PC-3 (cell line): ENCODE measurements at regions not wholly inside any gene's neighbourhood (a gene's known extent, or its start where the extent isn't known, plus 50 kb on each side); places are given as distances from the start of the nearest gene placed in this dataset.

Experiments
- ATAC-seq: fragments of 200-7000 bp; cut with Tn5 transposase; 2 replicates; pipeline ENCODE4 v1.9.1; 2020; ENCODE audit warnings: mild to moderate bottlenecking, moderate library complexity
- BruUV-seq: library from RNA; stranded (reverse); fragments of 400-500 nt; replicated peaks from 2 replicates; lab custom pipeline; 2021; lab: Mats Ljungman, UMichigan
- CTCF ChIA-PET: fragments of 300-600 bp; sonication (Branson Sonifier 250); formaldehyde crosslinking; loops from one replicate; lab custom pipeline; 2022; ENCODE audit warnings: antibody characterized with exemption; lab: Charles Lee
- POLR2A ChIA-PET: fragments of 300-600 bp; sonication (Branson Sonifier 250); formaldehyde crosslinking; loops from one replicate; lab custom pipeline; 2022; ENCODE audit warnings: antibody characterized with exemption; ENCODE audit not compliant: unreplicated experiment; lab: Charles Lee
- DNase-seq: peaks from one replicate; pipeline ENCODE4 v3.0.0-alpha.2; 2015
- H2AFZ ChIP-seq: fragments of 300-600 bp; sonication (generic); 2 replicates; pipeline ENCODE4 v1.6.0; 2016; ENCODE audit warnings: antibody characterized with exemption, low read length
- H3F3A ChIP-seq: fragments of 300-600 bp; sonication (generic); one replicate; pipeline ENCODE4 v1.6.0; 2017; ENCODE audit warnings: antibody characterized with exemption, low read length, control low read depth, mild to moderate bottlenecking; ENCODE audit not compliant: unreplicated experiment
- H3K27ac ChIP-seq: fragments of 300-600 bp; sonication (generic); 2 replicates; pipeline ENCODE4 v1.5.1; 2016; ENCODE audit warnings: mild to moderate bottlenecking, low read length
- H3K27me3 ChIP-seq: fragments of 300-600 bp; sonication (generic); 2 replicates; pipeline ENCODE4 v1.6.1; 2016; ENCODE audit warnings: low read length, mixed read lengths
- H3K36me3 ChIP-seq: fragments of 300-600 bp; sonication (generic); 2 replicates; pipeline ENCODE4 v1.6.1; 2016; ENCODE audit warnings: low read depth, mixed run types, low read length, mixed read lengths
- H3K4me1 ChIP-seq: fragments of 300-600 bp; sonication (generic); 2 replicates; pipeline ENCODE4 v1.5.1; 2016; ENCODE audit warnings: low read length; ENCODE audit not compliant: insufficient read depth
- H3K4me2 ChIP-seq: fragments of 300-600 bp; sonication (generic); 2 replicates; pipeline ENCODE4 v1.6.0; 2016; ENCODE audit warnings: low read length
- H3K4me3 ChIP-seq: fragments of 300-600 bp; sonication (generic); 2 replicates; pipeline ENCODE4 v1.5.1; 2016; ENCODE audit warnings: mild to moderate bottlenecking, low read length, mixed read lengths
- H3K79me2 ChIP-seq: fragments of 300-600 bp; sonication (generic); 2 replicates; pipeline ENCODE4 v1.6.1; 2017; ENCODE audit warnings: low read length, mixed read lengths
- H3K9ac ChIP-seq: fragments of 300-600 bp; sonication (generic); 2 replicates; pipeline ENCODE4 v1.6.0; 2016; ENCODE audit warnings: mild to moderate bottlenecking, low read length
- H3K9me2 ChIP-seq: fragments of 300-600 bp; sonication (generic); replicated peaks from 2 replicates; pipeline ENCODE4 v1.6.1; 2016; ENCODE audit warnings: mixed run types, low read length, mixed read lengths
- H3K9me3 ChIP-seq: fragments of 300-600 bp; sonication (generic); 2 replicates; pipeline ENCODE4 v1.6.1; 2016; ENCODE audit warnings: low read length, mixed read lengths
- H4K20me1 ChIP-seq: fragments of 300-600 bp; sonication (generic); 2 replicates; pipeline ENCODE4 v1.6.1; 2016; ENCODE audit warnings: low read length, mixed read lengths
- CTCF ChIP-seq: fragments of 300-600 bp; sonication (generic); conservative IDR thresholded peaks from 2 replicates; pipeline ENCODE4 v1.5.1; 2017; ENCODE audit warnings: antibody characterized with exemption, low read depth, mild to moderate bottlenecking, low read length
- EZH2 ChIP-seq: fragments of 300-600 bp; sonication (generic); IDR thresholded peaks from one replicate; pipeline ENCODE4 v1.6.1; 2017; ENCODE audit warnings: antibody characterized with exemption, mild to moderate bottlenecking, low read length; ENCODE audit not compliant: unreplicated experiment
- EZH2phosphoT487 ChIP-seq: fragments of 300-600 bp; sonication (generic); IDR thresholded peaks from 2 replicates; pipeline ENCODE4 v1.6.1; 2018; ENCODE audit warnings: mild to moderate bottlenecking, antibody characterized with exemption, low read length, borderline replicate concordance
- intact Hi-C: fragments of 100-400 bp; cut with micrococcal nuclease; formaldehyde crosslinking; loops from 2 replicates; pipeline ENCODE4 v1.9.0; 2023

GRCh38 chr3:145639875-145640274, 521.1 kb downstream of the PLOD2 start:
- Histone ChIP-seq H3K4me1 (no peaks in the 10 kb centered on the region), H3K36me3 (no peaks in the 10 kb centered on the region), H3K9me2 (no peaks in the 10 kb centered on the region), H4K20me1 (no peaks in the 10 kb centered on the region), H3F3A (no peaks in the 10 kb centered on the region), H3K4me2 (no peak overlapping the region), H3K9ac (no peak overlapping the region), H3K27ac (no peak overlapping the region), H3K79me2 (no peaks in the 10 kb centered on the region), H3K9me3 (no peaks in the 10 kb centered on the region), H2AFZ (no peak overlapping the region), H3K4me3 (no peak overlapping the region), H3K27me3 (no peaks in the 10 kb centered on the region)
- ChIA-PET POLR2A (no interaction called here), CTCF (no interaction called here)
- DNase-seq = no peak
- ATAC-seq = no peak
- no peak for TF ChIP-seq CTCF
- TF ChIP-seq EZH2 = no peak
- no peak for TF ChIP-seq EZH2phosphoT487
- intact Hi-C loops = no loop called here
- no TSS peak for BruUV-seq

- no peaks in the 10 kb centered on the region for H3K27me3 ChIP-seq
- H2AFZ ChIP-seq = no peak overlapping the region
- BruUV-seq = no TSS peak
- ChIA-PET POLR2A (no interaction called here), CTCF (no interaction called here)
- H3F3A ChIP-seq = no peaks in the 10 kb centered on the region
- no peak overlapping the region for H3K4me2 ChIP-seq
- no peaks in the 10 kb centered on the region for H3K4me1 ChIP-seq
- intact Hi-C loops = no loop called here
- no peaks in the 10 kb centered on the region for H3K9me3 ChIP-seq
- TF ChIP-seq EZH2phosphoT487 = no peak
- TF ChIP-seq CTCF = no peak
- no peak for TF ChIP-seq EZH2
- no peak overlapping the region for H3K4me3 ChIP-seq
- H3K36me3 ChIP-seq = no peaks in the 10 kb centered on the region
- no peaks in the 10 kb centered on the region for H3K9me2 ChIP-seq
- no peaks in the 10 kb centered on the region for H4K20me1 ChIP-seq
- no peak overlapping the region for H3K9ac ChIP-seq
- H3K27ac ChIP-seq = no peak overlapping the region
- DNase-seq = no peak
- H3K79me2 ChIP-seq = no peaks in the 10 kb centered on the region
- no peak for ATAC-seq
These were observed 512.6 kb downstream of the PLOD2 start for GRCh38 chr3:145648396-145648795.

GRCh38 chr3:145649368-145649887, 511.6 kb downstream of the PLOD2 start:
- Histone ChIP-seq H3K9me2 (no peaks in the 10 kb centered on the region), H2AFZ (no peak overlapping the region)

More at GRCh38 chr3:145649368-145649887, 511.6 kb downstream of the PLOD2 start:
- no peak overlapping the region for H3K9ac ChIP-seq
- intact Hi-C loops = no loop called here
- H3K27ac ChIP-seq = no peak overlapping the region
- H3K4me2 ChIP-seq = no peak overlapping the region
- no peaks in the 10 kb centered on the region for H4K20me1 ChIP-seq
- no peaks in the 10 kb centered on the region for H3K9me3 ChIP-seq
- no peaks in the 10 kb centered on the region for H3K27me3 ChIP-seq
- no peak overlapping the region for H3K4me3 ChIP-seq
- CTCF ChIA-PET = no interaction called here
- TF ChIP-seq EZH2 = no peak
- no peak for TF ChIP-seq CTCF
- no peak for TF ChIP-seq EZH2phosphoT487
- no peaks in the 10 kb centered on the region for H3K4me1 ChIP-seq
- no peaks in the 10 kb centered on the region for H3F3A ChIP-seq
- ATAC-seq (no peak), DNase-seq (no peak)
- no peaks in the 10 kb centered on the region for H3K79me2 ChIP-seq
- POLR2A ChIA-PET = no interaction called here
- BruUV-seq = no TSS peak
- H3K36me3 ChIP-seq = no peaks in the 10 kb centered on the region
